ENCODE measurements at regions not wholly inside any gene's neighbourhood (a gene's known extent, or its start where the extent isn't known, plus 50 kb on each side); places are given as distances from the start of the nearest gene placed in this dataset.
"Not testable (repeated sequence)": the region's sequence is repeated elsewhere in the genome, so short reads cannot be mapped to it uniquely, and the experiment has no call there.

- dilution Hi-C loops (cut with MboI; ENCODE audit: extremely low pct_ligation_motif_present, low sequenced_read_pairs); H3K9ac ChIP-seq (replicated peaks; ENCODE audit: extremely low read depth, insufficient read depth, low read length); POLR2A ChIA-PET; H4K20me1 ChIP-seq (replicated peaks; ENCODE audit: control insufficient read depth, extremely low read depth, insufficient read depth, low read length); CTCF ChIA-PET; H3K9me1 ChIP-seq (replicated peaks; ENCODE audit: control insufficient read depth, extremely low read depth, insufficient read depth, low read length); H3K36me3 ChIP-seq (ENCODE audit: control insufficient read depth in 2 of 2, extremely low read depth in 1 of 2, insufficient read depth in 2 of 2, low read length in 2 of 2); H2AFZ ChIP-seq (ENCODE audit: low read depth, low read length); H3K27ac ChIP-seq (ENCODE audit: insufficient read depth, low read depth, low read length); intact Hi-C loops (cut with micrococcal nuclease); BruUV-seq (replicated peaks); H3K9me3 ChIP-seq (replicated peaks; ENCODE audit: control insufficient read depth, insufficient read depth, low read length); H3K4me2 ChIP-seq (ENCODE audit: insufficient read depth, low read length); DNase-seq (ENCODE audit: low read depth, low spot score); H3K4me1 ChIP-seq (ENCODE audit: control insufficient read depth, extremely low read depth, insufficient read depth, low read length); H3K4me3 ChIP-seq (replicated peaks in 1 of 3; ENCODE audit: insufficient read depth in 1 of 3, low read depth in 1 of 3, low read length in 3 of 3); H3K27me3 ChIP-seq (ENCODE audit: control insufficient read depth in 2 of 2, insufficient read depth in 2 of 2, low read length in 2 of 2); FAIRE-seq; H3K79me2 ChIP-seq (ENCODE audit: control insufficient read depth, insufficient read depth, low read length): not testable (repeated sequence)
Measured at GRCh38 chr16:88151859-88152843, 200.9 kb downstream of the BANP start.

GRCh38 chr16:88152879-88153278 lies 201.6 kb downstream of the BANP start:
- H3K9me1 ChIP-seq (replicated peaks; ENCODE audit: control insufficient read depth, extremely low read depth, insufficient read depth, low read length); H2AFZ ChIP-seq (ENCODE audit: low read depth, low read length); H3K27me3 ChIP-seq (ENCODE audit: control insufficient read depth in 2 of 2, insufficient read depth in 2 of 2, low read length in 2 of 2); H3K4me3 ChIP-seq (replicated peaks in 1 of 3; ENCODE audit: insufficient read depth in 1 of 3, low read depth in 1 of 3, low read length in 3 of 3); H3K27ac ChIP-seq (ENCODE audit: insufficient read depth, low read depth, low read length); BruUV-seq (replicated peaks); FAIRE-seq; H3K4me2 ChIP-seq (ENCODE audit: insufficient read depth, low read length); intact Hi-C loops (cut with micrococcal nuclease); H4K20me1 ChIP-seq (replicated peaks; ENCODE audit: control insufficient read depth, extremely low read depth, insufficient read depth, low read length); DNase-seq (ENCODE audit: low read depth, low spot score); H3K36me3 ChIP-seq (ENCODE audit: control insufficient read depth in 2 of 2, extremely low read depth in 1 of 2, insufficient read depth in 2 of 2, low read length in 2 of 2); H3K9ac ChIP-seq (replicated peaks; ENCODE audit: extremely low read depth, insufficient read depth, low read length); POLR2A ChIA-PET; CTCF ChIA-PET; H3K79me2 ChIP-seq (ENCODE audit: control insufficient read depth, insufficient read depth, low read length); H3K9me3 ChIP-seq (replicated peaks; ENCODE audit: control insufficient read depth, insufficient read depth, low read length); H3K4me1 ChIP-seq (ENCODE audit: control insufficient read depth, extremely low read depth, insufficient read depth, low read length); dilution Hi-C loops (cut with MboI; ENCODE audit: extremely low pct_ligation_motif_present, low sequenced_read_pairs): not testable (repeated sequence)

GRCh38 chr16:88153516-88153915 lies 202.3 kb downstream of the BANP start:
- BruUV-seq (replicated peaks); H3K4me1 ChIP-seq (ENCODE audit: control insufficient read depth, extremely low read depth, insufficient read depth, low read length); CTCF ChIA-PET; H3K9me3 ChIP-seq (replicated peaks; ENCODE audit: control insufficient read depth, insufficient read depth, low read length); intact Hi-C loops (cut with micrococcal nuclease); H3K27ac ChIP-seq (ENCODE audit: insufficient read depth, low read depth, low read length); H2AFZ ChIP-seq (ENCODE audit: low read depth, low read length); FAIRE-seq; H3K9ac ChIP-seq (replicated peaks; ENCODE audit: extremely low read depth, insufficient read depth, low read length); H3K4me2 ChIP-seq (ENCODE audit: insufficient read depth, low read length); H3K36me3 ChIP-seq (ENCODE audit: control insufficient read depth in 2 of 2, extremely low read depth in 1 of 2, insufficient read depth in 2 of 2, low read length in 2 of 2); POLR2A ChIA-PET; H3K4me3 ChIP-seq (replicated peaks in 1 of 3; ENCODE audit: insufficient read depth in 1 of 3, low read depth in 1 of 3, low read length in 3 of 3); H3K27me3 ChIP-seq (ENCODE audit: control insufficient read depth in 2 of 2, insufficient read depth in 2 of 2, low read length in 2 of 2); dilution Hi-C loops (cut with MboI; ENCODE audit: extremely low pct_ligation_motif_present, low sequenced_read_pairs); DNase-seq (ENCODE audit: low read depth, low spot score); H4K20me1 ChIP-seq (replicated peaks; ENCODE audit: control insufficient read depth, extremely low read depth, insufficient read depth, low read length); H3K79me2 ChIP-seq (ENCODE audit: control insufficient read depth, insufficient read depth, low read length); H3K9me1 ChIP-seq (replicated peaks; ENCODE audit: control insufficient read depth, extremely low read depth, insufficient read depth, low read length): not testable (repeated sequence)

GRCh38 chr16:88154886-88155285 lies 203.7 kb downstream of the BANP start:
- DNase-seq (ENCODE audit: low read depth, low spot score); BruUV-seq (replicated peaks); H4K20me1 ChIP-seq (replicated peaks; ENCODE audit: control insufficient read depth, extremely low read depth, insufficient read depth, low read length); intact Hi-C loops (cut with micrococcal nuclease); H3K36me3 ChIP-seq (ENCODE audit: control insufficient read depth in 2 of 2, extremely low read depth in 1 of 2, insufficient read depth in 2 of 2, low read length in 2 of 2); H3K27ac ChIP-seq (ENCODE audit: insufficient read depth, low read depth, low read length); H3K27me3 ChIP-seq (ENCODE audit: control insufficient read depth in 2 of 2, insufficient read depth in 2 of 2, low read length in 2 of 2); dilution Hi-C loops (cut with MboI; ENCODE audit: extremely low pct_ligation_motif_present, low sequenced_read_pairs); H3K4me3 ChIP-seq (replicated peaks in 1 of 3; ENCODE audit: insufficient read depth in 1 of 3, low read depth in 1 of 3, low read length in 3 of 3); H3K9ac ChIP-seq (replicated peaks; ENCODE audit: extremely low read depth, insufficient read depth, low read length); H3K4me1 ChIP-seq (ENCODE audit: control insufficient read depth, extremely low read depth, insufficient read depth, low read length); CTCF ChIA-PET; FAIRE-seq; H3K9me3 ChIP-seq (replicated peaks; ENCODE audit: control insufficient read depth, insufficient read depth, low read length); H2AFZ ChIP-seq (ENCODE audit: low read depth, low read length); H3K79me2 ChIP-seq (ENCODE audit: control insufficient read depth, insufficient read depth, low read length); POLR2A ChIA-PET; H3K4me2 ChIP-seq (ENCODE audit: insufficient read depth, low read length); H3K9me1 ChIP-seq (replicated peaks; ENCODE audit: control insufficient read depth, extremely low read depth, insufficient read depth, low read length): not testable (repeated sequence)
